GM21390 (cell line): ENCODE measurements at regions not wholly inside any gene's neighbourhood (a gene's known extent, or its start where the extent isn't known, plus 50 kb on each side); places are given as distances from the start of the nearest gene placed in this dataset.

Experiments used
- ATAC-seq: cut with Tn5 transposase; IDR thresholded peaks from one replicate; pipeline ENCODE4 v1.9.1; 2021; ENCODE audit not compliant: unreplicated experiment

DNA sequence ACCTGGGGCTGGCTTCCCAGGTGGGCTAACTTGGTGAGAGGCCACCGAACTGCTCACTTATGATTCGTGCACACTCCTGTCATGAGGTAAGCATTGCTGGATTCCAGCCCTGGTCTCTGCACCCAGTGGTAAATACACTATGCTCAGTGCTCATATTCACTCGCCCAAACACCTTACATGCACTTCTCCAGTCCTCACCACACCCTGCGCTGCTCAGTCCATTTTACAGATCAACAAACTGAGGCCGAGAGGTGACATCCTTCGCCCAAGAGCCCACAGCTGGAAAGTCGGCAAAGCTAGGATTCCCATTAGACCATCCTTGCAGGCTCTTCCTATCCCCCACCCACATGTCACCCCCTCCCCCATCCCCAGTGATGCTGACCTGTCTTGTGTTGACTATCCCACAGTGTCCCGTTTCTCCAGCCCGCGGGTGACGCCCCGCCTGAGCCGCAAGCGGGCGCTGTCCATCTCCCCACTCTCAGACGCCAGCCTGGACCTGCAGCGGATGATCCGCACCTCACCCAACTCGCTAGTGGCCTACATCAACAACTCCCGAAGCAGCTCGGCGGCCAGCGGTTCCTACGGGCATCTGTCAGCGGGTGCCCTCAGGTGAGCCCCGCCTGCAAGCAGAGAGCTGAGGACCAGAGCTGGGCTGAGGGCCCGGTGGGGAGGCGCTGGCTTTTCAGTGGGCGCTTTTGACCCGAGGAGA, 232.8 kb downstream of the GLI2 start:
- ATAC-seq = no peak

DNA sequence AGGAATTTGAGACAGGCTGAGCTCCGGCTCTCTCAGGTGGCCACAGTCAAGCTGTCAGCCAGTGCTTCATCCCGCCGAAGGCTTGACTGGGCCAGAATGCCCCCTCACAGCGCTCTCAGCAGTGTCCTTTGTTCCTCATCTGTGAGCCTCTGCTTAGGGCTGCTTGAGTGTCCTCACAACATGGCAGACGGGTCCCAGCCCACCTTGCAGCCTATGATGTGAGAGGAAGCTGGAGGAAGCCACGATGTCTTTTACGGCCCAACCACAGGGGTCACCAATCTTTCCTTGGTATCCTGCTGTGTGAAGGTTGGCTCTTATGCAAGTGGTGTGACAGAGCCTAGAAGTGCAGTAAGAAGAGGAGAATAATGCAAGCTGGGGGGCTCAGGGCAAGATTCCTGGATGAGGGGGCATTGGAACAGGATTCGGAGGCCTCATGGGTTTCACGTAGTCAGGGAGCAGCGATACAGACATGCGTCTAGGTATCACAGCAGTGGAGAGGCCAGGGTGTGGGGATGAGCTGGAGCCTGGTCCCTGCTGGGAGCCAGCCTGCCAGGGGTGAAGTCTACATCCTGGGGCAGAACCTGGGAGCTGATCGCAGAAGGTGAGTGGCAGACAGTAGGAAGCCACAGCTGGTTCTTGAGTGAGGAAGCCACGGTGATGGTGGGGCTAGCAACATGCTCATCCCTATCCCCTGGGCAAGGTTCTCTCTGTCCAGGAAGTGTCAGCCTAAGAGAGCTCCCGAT, 234.1 kb downstream of the GLI2 start:
- ATAC-seq = no peak

DNA sequence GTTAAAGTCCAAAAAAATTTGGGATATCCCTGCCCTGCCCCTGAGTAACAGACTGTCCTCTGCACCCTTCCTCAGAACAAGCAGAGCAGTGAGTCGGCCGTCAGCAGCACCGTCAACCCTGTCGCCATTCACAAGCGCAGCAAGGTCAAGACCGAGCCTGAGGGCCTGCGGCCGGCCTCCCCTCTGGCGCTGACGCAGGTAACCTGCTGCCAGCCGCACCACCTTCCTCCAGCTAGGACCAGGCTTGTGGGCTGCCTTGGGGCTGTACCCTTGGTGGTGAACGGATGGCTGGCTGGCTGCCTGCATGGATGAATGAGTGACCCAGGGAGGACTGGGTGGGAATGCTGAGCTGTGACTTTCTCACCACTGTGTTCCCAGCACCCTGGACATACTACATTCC, 236.2 kb downstream of the GLI2 start:
- no peak for ATAC-seq

DNA sequence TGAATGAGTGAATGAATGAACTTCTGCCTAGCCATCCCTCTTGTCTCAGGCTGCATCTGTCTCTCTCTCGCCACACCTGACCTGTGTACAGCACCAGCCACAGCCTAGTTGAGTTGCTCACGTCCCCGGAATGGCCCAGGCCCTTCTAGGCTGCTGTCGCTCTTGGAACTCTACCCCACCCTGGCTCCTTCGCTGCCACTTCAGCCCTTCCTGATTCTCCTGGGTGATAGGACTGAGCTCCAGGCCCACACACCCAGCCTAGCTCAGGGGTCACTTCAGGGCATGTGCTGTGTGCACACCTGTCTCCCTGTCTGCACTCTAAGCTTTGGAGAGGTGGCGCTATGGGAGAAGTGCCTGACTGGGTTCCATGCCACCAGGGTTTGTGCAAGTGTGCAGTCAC, 236.6 kb downstream of the GLI2 start:
- no peak for ATAC-seq

DNA sequence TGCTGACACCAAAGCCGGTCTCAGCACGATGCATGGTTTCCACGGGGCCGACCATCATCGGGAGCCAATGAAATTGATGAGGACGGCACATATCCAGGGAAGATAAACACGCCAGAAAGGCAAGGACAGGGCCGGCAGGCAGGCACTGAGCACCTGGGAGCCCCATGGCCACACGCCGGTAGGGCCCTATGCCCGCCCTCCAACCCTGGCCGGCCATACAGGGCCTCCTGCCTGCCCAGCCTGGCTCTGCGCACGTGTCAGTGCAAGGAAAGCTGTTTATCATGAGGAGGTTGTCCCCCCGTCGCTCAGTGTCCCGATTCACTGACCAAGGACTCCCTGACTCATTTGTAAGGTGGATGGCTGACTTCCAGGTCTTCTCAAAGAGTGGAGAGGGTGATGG, 237.5 kb downstream of the GLI2 start:
- ATAC-seq = no peak

DNA sequence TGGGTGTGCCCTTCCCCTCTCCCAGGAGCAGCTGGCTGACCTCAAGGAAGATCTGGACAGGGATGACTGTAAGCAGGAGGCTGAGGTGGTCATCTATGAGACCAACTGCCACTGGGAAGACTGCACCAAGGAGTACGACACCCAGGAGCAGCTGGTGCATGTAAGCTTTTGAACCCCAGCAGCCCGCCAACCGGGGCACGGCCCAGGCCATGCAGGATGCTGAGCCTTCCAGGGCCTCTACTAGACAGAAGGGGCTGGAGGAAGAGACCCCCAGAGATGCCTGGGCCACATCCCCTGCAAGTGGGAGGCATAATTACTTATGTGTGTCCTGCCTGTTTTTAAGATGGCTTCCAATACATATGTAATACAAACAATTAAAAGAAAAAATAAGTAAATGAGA, 239.3 kb downstream of the GLI2 start:
- ATAC-seq = no peak

DNA sequence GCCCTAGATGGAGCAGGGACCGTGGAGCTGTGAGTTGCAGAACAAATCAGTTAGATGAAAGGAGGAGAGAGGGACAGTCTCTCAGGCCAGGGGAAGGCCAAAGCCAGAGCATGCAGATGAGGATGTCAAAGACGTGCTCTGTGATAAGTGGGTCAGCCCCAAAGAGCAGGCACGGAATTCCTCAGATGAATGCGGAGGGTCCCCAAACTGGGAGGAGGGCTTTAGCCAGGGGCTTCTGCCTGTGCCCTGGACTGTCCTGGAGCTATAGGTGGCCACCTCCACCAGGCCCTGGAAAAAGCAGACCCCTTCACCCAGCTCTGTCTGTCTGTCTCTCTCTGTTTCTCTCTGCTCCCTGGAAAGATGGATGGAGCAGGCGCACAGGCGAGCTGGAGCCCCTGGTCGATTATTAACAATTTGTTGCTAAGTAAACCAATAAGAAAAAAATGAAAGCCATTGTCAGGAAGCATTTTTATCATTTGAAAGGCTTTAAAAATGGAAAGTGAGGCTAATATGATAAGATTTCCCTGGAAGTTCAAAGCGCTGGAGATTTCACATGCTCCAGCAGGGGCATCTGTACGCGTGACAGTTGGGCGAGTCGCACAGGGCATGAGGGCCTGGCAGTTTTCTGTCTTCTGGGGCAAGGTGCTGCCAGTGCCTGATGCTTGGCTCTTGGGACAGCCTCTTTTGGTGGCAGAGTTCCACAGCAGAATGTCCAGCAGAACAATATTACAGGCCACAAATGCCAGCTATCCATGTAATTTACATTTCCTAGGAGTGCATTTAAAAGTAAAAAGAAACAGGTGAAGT, 241.0 kb downstream of the GLI2 start:
- no peak for ATAC-seq

DNA sequence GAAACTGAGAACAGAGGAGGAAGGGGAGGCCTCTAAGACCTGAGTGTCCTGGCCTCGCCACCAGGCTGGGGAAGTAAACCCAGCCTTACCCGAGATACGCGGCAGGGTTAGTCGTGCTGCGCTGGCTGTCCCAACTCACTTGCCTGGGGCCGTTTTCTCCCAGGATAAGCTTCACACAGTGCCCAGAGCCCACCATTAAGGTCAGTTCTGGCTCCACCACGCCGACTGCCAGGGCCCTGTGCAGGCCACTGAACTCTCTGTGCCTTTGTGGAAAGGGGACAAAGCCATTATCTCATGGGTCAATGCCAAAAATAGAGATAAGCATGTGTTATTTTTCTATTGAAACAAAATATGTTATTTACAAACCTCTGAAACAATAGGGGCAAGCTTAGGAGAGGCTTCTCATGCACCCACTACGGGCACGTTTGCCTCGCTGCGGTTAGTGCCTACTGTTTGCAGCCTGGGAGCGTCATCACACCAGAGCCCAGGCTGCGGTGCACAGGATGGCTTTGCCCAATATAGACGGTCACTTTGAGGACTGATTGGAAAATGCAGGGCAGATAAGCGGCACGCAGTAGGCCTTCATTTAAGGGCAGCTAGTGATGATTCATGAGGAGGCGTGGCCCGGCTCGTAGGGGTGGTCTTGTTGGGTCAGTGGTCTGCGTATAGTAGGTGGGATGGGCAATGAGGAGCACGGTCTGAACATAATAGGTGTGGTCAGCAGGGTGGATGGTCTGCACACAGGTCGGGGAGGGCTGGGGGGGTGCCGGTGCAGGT, 242.1 kb downstream of the GLI2 start:
- ATAC-seq = no peak

DNA sequence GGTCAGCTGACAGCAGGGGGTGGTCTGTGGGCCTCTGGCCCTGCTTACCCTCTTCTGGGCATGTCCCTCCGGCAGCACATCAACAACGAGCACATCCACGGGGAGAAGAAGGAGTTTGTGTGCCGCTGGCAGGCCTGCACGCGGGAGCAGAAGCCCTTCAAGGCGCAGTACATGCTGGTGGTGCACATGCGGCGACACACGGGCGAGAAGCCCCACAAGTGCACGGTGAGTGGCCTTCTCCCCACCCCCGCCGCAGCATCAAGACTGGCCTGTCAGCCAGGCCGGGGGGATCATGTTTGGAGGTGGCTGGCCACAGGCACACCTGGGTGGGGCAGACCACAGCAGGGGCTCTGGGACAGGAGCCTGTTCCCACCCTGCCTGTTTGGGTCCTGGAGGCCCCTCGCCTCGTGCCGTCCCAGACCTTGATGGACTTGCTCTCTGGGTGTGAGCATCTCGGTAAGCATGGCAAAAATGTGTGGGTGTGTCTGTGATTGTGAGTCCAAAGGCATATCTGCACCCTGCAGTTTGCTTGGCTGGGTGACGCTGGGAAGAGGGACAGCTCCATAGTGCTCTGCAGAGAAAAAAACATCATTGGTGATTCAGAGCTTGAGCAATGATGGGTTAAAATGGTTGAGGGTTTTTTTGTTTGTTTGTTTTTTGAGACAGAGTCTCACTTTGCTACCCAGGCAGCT, 242.8 kb downstream of the GLI2 start:
- no peak for ATAC-seq

DNA sequence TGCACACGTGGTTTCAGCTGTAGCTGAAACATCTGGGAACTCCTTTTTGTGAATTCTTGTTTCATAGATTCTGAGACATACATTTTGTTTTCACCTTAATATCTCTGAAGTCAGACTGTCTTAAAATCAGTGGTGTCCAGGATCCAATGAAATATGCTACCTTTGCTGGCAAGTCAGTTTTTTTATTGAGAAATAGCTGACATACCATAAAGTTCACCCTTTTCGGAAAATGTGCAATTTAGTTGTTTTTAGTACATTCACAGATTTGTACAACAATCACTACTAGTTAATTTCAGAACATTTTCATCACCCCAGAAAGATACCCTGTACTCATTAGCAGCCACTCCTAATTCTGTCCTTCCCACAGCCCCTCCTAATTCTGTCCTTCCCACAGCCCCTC, 243.7 kb downstream of the GLI2 start:
- ATAC-seq = no peak

DNA sequence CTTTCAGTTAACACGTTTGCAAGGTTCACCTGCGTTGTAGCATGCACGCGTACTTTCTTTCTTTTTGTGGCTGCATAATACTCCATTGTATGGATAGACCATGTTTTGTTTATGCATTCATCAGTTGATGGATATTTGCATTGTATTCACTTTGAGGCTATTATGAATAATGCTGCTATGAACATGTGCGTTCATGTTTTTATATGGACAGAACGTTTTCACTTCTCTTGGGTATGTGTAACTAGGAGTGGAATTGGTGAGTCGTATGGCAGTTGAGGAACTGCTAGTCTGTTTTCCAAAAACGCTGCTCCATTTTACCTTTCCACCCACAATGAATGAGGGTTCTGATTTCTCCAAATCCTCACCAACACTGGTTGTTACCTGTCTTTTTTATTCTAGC, 244.3 kb downstream of the GLI2 start:
- ATAC-seq = no peak

DNA sequence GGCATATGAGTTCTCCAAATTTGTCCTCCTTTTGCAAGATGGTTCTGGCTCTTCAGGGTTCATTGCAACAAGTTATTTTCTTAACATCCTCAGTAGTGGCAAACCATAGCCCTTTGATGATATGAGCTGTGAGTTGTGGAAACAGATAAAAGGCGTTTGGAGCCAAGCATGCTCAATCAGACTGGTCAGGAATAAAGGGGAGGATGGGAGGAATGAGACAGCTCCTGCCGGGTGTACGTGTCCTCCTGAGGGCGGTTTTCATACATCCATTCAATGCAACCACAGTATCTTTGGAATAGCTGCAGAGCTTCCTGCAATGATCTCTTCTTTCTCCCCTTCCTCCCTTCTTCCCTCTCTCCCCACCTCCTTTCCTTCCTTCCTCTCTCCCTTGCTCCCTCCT, 245.8 kb downstream of the GLI2 start:
- ATAC-seq = no peak

DNA sequence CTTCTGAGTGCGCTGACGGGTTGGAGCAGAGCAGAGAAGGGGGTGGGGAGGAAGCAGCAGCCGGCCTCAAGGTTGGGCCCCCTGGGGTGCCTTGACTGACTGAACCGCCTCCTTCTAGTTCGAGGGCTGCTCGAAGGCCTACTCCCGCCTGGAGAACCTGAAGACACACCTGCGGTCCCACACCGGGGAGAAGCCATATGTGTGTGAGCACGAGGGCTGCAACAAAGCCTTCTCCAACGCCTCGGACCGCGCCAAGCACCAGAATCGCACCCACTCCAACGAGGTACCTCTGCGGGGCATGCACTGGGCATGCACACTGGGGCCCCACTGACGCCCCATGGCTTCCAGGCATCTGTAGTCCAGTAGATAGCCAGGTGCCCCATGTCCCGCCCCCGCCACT, 246.9 kb downstream of the GLI2 start:
- ATAC-seq = no peak

DNA sequence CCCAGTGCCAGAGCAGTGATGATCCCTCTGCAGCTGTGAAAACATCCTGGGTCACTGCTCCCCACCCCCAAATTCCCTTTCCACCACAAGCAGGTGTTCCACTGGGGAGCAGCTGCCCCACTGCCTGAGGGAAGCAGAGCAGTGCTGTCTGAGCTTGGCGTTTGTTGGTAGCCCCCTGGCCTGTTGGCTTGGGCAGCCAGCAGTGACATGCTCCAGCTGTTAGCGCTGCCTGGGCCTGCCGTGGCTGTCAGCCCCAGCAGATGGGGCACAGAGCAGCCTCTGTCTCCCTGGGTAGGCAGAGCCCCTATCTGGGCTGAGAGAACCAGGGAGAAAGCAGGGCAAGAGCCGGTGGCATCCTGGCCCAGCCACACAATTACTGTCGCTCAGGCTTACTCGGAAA, 247.7 kb downstream of the GLI2 start:
- no peak for ATAC-seq

DNA sequence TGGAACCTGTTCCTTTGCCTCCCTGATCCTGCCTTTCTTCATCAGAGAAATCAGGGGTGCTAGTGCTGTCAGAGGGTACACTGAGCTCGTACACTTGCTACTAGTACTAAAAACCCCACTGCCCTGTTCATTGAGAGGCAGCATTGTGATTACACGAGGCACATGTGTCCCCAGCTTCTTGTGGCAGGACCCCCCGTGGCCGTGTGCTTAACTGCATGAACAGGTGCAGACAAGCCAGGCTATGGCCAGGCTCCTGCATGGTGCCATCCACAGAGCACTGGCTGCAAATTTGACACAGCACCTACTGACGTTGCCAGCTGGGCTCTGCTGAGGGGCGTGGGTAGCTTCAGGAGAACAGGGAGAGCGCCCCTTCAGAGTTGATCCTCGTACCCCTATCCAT, 248.4 kb downstream of the GLI2 start:
- ATAC-seq = no peak

DNA sequence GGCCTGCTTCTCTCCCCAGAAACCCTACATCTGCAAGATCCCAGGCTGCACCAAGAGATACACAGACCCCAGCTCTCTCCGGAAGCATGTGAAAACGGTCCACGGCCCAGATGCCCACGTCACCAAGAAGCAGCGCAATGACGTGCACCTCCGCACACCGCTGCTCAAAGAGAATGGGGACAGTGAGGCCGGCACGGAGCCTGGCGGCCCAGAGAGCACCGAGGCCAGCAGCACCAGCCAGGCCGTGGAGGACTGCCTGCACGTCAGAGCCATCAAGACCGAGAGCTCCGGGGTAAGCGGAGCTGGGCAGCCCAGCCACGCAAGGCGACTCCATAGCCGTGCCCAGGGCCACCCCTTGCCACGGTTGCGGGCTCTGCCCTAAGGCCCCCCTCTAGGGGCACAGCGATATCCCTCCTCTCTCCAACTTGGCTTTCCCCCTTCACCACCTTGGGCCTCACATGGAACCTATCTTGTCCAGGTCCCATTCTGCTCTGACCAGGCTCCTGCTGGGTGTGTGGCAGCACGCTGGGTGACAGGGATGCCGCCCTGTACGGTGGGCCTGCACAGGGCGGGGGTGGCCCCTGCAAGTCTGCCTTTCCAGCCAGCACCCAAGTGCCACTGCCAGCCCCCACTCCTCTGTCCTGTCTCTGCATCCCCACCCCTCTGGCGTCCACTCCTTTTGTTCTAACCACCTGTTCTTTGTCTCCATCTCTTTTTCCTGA, 248.9 kb downstream of the GLI2 start:
- no peak for ATAC-seq

DNA sequence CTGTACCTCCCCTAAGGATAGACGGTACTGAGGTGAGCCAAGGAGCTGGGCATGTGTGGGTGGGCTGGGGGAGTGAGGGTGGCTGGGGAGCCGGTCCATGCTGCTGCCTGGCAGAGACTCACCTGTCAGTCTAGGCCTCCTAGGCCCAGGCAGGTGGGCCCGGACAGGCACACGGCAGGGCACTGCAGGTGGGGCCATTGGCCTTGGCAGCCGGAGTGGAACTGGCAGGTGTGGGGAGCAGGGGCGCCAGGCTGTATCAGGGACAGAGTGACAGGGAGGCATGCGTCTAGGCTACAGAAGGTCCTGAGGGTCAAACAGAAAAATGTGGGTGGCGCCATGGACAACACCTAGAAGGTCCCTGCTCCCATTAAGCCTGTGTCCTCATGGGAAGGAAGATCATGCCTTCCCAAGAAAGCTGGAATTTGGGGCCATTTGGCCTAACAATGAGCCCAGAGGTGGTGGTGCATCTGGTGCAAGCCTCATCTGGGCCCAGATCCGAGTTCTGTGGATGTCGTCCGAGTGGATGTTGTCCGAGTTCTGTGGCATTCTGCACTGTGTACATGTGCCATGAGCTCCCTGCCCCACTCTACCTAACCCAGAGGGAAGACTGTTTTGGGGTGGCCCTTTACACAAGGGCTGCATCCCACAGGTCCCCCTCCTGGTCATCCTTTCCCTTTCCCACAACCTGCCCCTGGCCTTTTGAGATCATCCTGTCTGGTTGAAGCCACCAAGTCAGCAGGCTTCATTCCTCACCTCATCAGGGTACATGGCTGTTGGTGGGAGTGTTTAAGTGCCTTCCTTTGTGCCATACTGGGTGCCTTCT, 249.7 kb downstream of the GLI2 start:
- no peak for ATAC-seq

DNA sequence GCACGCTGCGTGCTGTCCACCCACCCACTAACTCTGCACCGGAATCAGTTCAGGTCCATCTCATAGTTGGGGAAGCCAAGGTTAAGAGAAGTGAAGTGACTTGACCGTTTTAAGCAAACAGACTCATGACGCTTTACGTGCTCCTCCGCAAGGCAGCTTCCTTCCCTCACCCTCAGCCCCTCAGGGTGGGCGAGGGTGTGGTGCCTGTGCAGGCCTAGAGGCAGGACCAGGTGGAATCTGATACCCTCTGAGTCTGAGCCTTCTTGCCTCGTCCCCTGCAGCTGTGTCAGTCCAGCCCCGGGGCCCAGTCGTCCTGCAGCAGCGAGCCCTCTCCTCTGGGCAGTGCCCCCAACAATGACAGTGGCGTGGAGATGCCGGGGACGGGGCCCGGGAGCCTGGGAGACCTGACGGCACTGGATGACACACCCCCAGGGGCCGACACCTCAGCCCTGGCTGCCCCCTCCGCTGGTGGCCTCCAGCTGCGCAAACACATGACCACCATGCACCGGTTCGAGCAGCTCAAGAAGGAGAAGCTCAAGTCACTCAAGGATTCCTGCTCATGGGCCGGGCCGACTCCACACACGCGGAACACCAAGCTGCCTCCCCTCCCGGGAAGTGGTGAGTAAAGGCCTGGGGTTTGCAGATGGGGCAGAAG, 250.5 kb downstream of the GLI2 start:
- ATAC-seq = no peak
